Stimulated activated naive CD8-positive, alpha-beta T cell treated with anti-CD3 and anti-CD28 coated beads, Interleukin-15, amount 100 ng/mL, for 72 hours (primary cell): ENCODE measurements at regions not wholly inside any gene's neighbourhood (a gene's known extent, or its start where the extent isn't known, plus 50 kb on each side); places are given as distances from the start of the nearest gene placed in this dataset.
A peak's percentile ranks its signal among the peaks of the same experiment; 100 is the strongest.

Source experiments
- ATAC-seq: fragments of 150-1000 bp; cut with Tn5 transposase; 2 replicates; pipeline ENCODE4 v1.10.0; 2021; ENCODE audit warnings: mild to moderate bottlenecking, moderate library complexity
- DNase-seq, 2 donors: peaks; one replicate each; pipeline ENCODE4 v3.0.0; 2021 to 2022
- H3K27ac Mint-ChIP-seq, 2 donors: one replicate each; pipeline ENCODE4 v1.8.0; 2022; ENCODE audit warnings: mild to moderate bottlenecking in 2 of 2, mixed read lengths in 2 of 2, moderate library complexity in 2 of 2
- H3K27me3 Mint-ChIP-seq: one replicate; pipeline ENCODE4 v1.8.0; 2022; ENCODE audit warnings: mixed read lengths
- H3K4me1 Mint-ChIP-seq: one replicate; pipeline ENCODE4 v1.8.0; 2022; ENCODE audit warnings: mild to moderate bottlenecking, mixed read lengths
- H3K4me3 Mint-ChIP-seq, 2 donors: one replicate each; pipeline ENCODE4 v1.8.0; 2022; ENCODE audit warnings: mild to moderate bottlenecking in 2 of 2, mixed read lengths in 2 of 2, moderate library complexity in 1 of 2
- H3K9me3 Mint-ChIP-seq, 2 donors: one replicate each; pipeline ENCODE4 v1.8.0; 2022; ENCODE audit warnings: mixed read lengths in 2 of 2

GRCh38 chr2:226680719-226681118 lies 118.9 kb downstream of the IRS1 start:
- Mint-ChIP-seq H3K9me3 (no peaks in the 10 kb centered on the region), H3K4me1 (no peaks in the 10 kb centered on the region), H3K27ac (no peak overlapping the region), H3K27me3 (no peaks in the 10 kb centered on the region), H3K4me3 (no peak overlapping the region)
- DNase-seq (no peak), ATAC-seq (no peak)

- no peak overlapping the region for H3K4me3 Mint-ChIP-seq
- no peaks in the 10 kb centered on the region for H3K4me1 Mint-ChIP-seq
- DNase-seq (no peak), ATAC-seq (no peak)
- peaks cover 4% of the 10 kb centered on the region for H3K27me3 Mint-ChIP-seq
- H3K9me3 Mint-ChIP-seq, result no peaks in the 10 kb centered on the region
- H3K27ac Mint-ChIP-seq, result no peak overlapping the region
Measured at GRCh38 chr2:226679389-226680065, 120.1 kb downstream of the IRS1 start.

DNA sequence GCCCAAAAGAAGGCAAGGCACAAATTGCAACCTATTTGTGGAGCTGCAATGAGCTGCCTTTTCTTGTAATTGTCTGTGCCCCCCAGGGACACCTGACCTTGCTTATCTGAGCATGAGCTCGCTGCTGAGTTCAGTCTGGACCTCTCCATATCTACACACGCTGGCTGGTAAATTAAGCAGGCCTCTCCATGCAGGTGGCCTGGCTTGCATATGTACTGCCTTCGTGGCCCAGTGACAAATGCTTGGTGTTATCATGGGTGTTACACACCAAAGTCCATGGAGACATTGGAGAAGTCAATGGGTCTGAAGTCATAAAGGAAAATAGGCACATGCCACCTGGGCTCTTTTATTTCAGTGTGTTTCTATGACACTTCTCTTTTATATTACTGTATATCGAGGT lies 121.2 kb downstream of the IRS1 start:
- DNase-seq (no peak), ATAC-seq (no peak)
- H3K4me3 Mint-ChIP-seq, result no peak overlapping the region
- H3K9me3 Mint-ChIP-seq, result peaks cover 0 to 2% of the 10 kb centered on the region in 2 donors
- peaks cover 1% of the 10 kb centered on the region for H3K4me1 Mint-ChIP-seq
- peaks cover 15% of the 10 kb centered on the region for H3K27me3 Mint-ChIP-seq
- peak overlapping the region in 1 of 2 donors; percentile 38 for H3K27ac Mint-ChIP-seq

DNA sequence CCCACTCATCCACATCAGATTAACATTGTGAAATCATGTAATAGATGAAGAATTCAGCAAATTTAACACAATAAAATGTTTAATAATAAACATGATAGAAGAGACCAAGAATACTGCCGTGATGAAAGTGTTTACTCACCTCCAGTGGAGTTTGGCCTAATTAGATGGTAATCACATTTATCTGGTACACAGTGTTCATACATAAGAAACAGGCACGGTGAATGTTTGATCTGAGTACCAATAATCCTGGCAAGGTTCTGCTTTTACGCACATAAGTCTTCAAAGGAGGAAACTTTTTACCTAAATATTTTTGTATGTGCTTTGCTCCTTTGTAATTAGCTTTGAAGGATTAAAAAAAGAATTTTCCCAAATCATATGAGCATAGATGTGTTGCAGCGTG lies 122.5 kb downstream of the IRS1 start:
- peaks cover 5% of the 10 kb centered on the region for H3K4me1 Mint-ChIP-seq

GRCh38 chr2:226676618-226677017 lies 123.0 kb downstream of the IRS1 start:
- Mint-ChIP-seq H3K4me1 (peaks cover 5% of the 10 kb centered on the region), H3K27me3 (peaks cover 19% of the 10 kb centered on the region), H3K9me3 (peaks cover 0 to 7% of the 10 kb centered on the region in 2 donors), H3K27ac (no peak overlapping the region), H3K4me3 (no peak overlapping the region)
- DNase-seq (no peak), ATAC-seq (no peak)

More for the DNA sequence above, 122.5 kb downstream of the IRS1 start:
- DNase-seq, result no peak
- no peak overlapping the region for H3K4me3 Mint-ChIP-seq
- ATAC-seq, result no peak
- peaks cover 19% of the 10 kb centered on the region for H3K27me3 Mint-ChIP-seq
- no peak overlapping the region for H3K27ac Mint-ChIP-seq
- H3K9me3 Mint-ChIP-seq, result peaks cover 0 to 7% of the 10 kb centered on the region in 2 donors

- H3K27me3 Mint-ChIP-seq, result peaks cover 31% of the 10 kb centered on the region
- peaks cover 5% of the 10 kb centered on the region for H3K4me1 Mint-ChIP-seq
- H3K9me3 Mint-ChIP-seq, result peaks cover 0 to 7% of the 10 kb centered on the region in 2 donors
- H3K4me3 Mint-ChIP-seq, result no peak overlapping the region
- ATAC-seq (no peak), DNase-seq (no peak)
- H3K27ac Mint-ChIP-seq, result no peak overlapping the region
Measured at GRCh38 chr2:226674123-226674522, 125.5 kb downstream of the IRS1 start.

- Mint-ChIP-seq H3K4me3 (no peak overlapping the region), H3K4me1 (peaks cover 5% of the 10 kb centered on the region), H3K27ac (peak overlapping the region in 1 of 2 donors; percentile 73), H3K9me3 (peaks cover 0 to 7% of the 10 kb centered on the region in 2 donors), H3K27me3 (peaks cover 34% of the 10 kb centered on the region)
- DNase-seq (no peak), ATAC-seq (no peak)
Measured at GRCh38 chr2:226673314-226673723, 126.3 kb downstream of the IRS1 start.

DNA sequence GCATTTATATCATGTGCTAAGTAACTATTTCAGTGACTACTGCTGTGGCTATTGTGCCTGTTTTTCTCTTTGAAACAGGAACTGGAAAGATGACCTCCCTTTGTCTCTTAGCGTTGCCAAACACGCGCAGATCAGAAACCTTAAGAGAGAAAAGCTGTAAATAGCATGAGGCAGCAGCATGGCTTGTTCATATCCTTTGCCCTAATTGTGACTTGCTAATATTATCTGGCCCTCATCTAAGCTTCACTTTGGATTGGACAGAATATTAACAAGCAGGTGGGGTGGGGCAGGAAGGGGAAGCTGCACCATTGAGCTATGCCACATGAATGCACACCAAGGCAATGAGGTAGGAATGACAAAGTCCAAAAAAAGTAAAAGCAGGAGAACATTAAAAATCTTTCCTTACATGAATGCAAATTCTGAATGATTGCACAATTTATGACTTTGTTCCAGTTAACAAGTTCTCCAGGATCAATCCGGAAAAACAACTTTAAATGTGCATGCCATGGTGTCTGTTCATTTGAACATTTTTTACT lies 128.4 kb downstream of the IRS1 start:
- peaks cover 34% of the 10 kb centered on the region for H3K27me3 Mint-ChIP-seq
- no peak overlapping the region for H3K27ac Mint-ChIP-seq
- H3K4me1 Mint-ChIP-seq, result peaks cover 5% of the 10 kb centered on the region
- H3K9me3 Mint-ChIP-seq, result peaks cover 0 to 7% of the 10 kb centered on the region in 2 donors
- DNase-seq (no peak), ATAC-seq (no peak)
- H3K4me3 Mint-ChIP-seq, result no peak overlapping the region

DNA sequence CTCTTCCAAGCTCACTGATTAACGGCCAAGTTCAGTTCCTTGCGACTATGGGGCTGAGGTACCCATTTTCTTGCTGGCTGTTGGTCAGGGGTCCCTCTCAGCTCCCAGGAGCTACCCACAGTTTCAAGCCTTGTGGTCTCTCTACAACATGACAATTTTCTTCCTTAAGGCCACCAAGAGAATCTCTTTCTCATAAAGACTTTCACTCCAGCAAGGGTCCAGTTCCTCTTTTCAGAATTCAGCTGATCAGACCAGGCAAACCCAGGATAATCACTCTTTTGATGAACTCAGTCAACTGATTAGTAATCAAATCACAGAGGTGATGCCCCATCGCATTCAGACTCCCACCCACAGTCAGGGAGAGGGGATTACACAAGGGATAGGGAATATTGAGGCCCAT lies 129.7 kb downstream of the IRS1 start:
- H3K4me3 Mint-ChIP-seq, result no peak overlapping the region
- H3K27me3 Mint-ChIP-seq, result peaks cover 41% of the 10 kb centered on the region
- DNase-seq, result no peak
- H3K27ac Mint-ChIP-seq, result no peak overlapping the region
- H3K4me1 Mint-ChIP-seq, result peaks cover 5% of the 10 kb centered on the region
- ATAC-seq, result no peak
- peaks cover 0 to 7% of the 10 kb centered on the region in 2 donors for H3K9me3 Mint-ChIP-seq

GRCh38 chr2:226669249-226669648 lies 130.4 kb downstream of the IRS1 start:
- DNase-seq (no peak), ATAC-seq (no peak)
- H3K4me3 Mint-ChIP-seq, result no peak overlapping the region
- peaks cover 0 to 7% of the 10 kb centered on the region in 2 donors for H3K9me3 Mint-ChIP-seq
- no peak overlapping the region for H3K27ac Mint-ChIP-seq
- H3K4me1 Mint-ChIP-seq, result peaks cover 5% of the 10 kb centered on the region
- peaks cover 41% of the 10 kb centered on the region for H3K27me3 Mint-ChIP-seq

GRCh38 chr2:226667736-226668135 lies 131.9 kb downstream of the IRS1 start:
- no peak overlapping the region for H3K4me3 Mint-ChIP-seq
- no peaks in the 10 kb centered on the region for H3K9me3 Mint-ChIP-seq
- H3K27ac Mint-ChIP-seq, result no peak overlapping the region
- H3K27me3 Mint-ChIP-seq, result peaks cover 31% of the 10 kb centered on the region
- DNase-seq, result no peak
- no peak for ATAC-seq
- no peaks in the 10 kb centered on the region for H3K4me1 Mint-ChIP-seq

GRCh38 chr2:226665306-226665831 lies 134.3 kb downstream of the IRS1 start:
- Mint-ChIP-seq H3K27ac (no peak overlapping the region), H3K4me3 (no peak overlapping the region), H3K27me3 (peaks cover 38% of the 10 kb centered on the region)

DNA sequence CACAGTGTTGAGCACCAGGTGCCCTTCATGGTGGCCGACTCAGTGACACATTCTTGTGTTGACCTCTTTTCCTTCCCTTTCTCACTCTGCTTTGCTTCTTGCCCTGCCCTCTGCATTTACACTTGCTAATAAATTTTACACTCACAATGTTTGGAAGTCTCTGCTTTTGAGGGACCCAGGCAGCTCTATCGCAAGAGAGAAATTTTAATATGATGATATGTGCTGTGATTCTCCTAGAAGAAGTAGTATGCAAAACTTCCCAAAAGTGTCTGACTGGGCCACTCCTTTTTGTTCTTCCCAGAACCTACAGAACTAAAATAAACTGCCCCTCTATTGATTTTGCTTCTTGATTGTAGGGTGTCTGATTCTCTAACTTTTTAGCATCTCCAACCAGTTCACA lies 135.0 kb downstream of the IRS1 start:
- H3K27me3 Mint-ChIP-seq, result peaks cover 31% of the 10 kb centered on the region
- no peaks in the 10 kb centered on the region for H3K9me3 Mint-ChIP-seq
- no peak overlapping the region for H3K4me3 Mint-ChIP-seq
- DNase-seq (no peak), ATAC-seq (no peak)
- no peak overlapping the region for H3K27ac Mint-ChIP-seq
- no peaks in the 10 kb centered on the region for H3K4me1 Mint-ChIP-seq

More at GRCh38 chr2:226665306-226665831, 134.3 kb downstream of the IRS1 start:
- no peaks in the 10 kb centered on the region for H3K9me3 Mint-ChIP-seq
- no peak for DNase-seq
- no peaks in the 10 kb centered on the region for H3K4me1 Mint-ChIP-seq
- ATAC-seq, result no peak

GRCh38 chr2:226664140-226664539 lies 135.5 kb downstream of the IRS1 start:
- ATAC-seq (no peak), DNase-seq (no peak)
- no peaks in the 10 kb centered on the region for H3K9me3 Mint-ChIP-seq
- no peaks in the 10 kb centered on the region for H3K4me1 Mint-ChIP-seq
- no peak overlapping the region for H3K27ac Mint-ChIP-seq
- H3K27me3 Mint-ChIP-seq, result peaks cover 26% of the 10 kb centered on the region
- H3K4me3 Mint-ChIP-seq, result no peak overlapping the region

DNA sequence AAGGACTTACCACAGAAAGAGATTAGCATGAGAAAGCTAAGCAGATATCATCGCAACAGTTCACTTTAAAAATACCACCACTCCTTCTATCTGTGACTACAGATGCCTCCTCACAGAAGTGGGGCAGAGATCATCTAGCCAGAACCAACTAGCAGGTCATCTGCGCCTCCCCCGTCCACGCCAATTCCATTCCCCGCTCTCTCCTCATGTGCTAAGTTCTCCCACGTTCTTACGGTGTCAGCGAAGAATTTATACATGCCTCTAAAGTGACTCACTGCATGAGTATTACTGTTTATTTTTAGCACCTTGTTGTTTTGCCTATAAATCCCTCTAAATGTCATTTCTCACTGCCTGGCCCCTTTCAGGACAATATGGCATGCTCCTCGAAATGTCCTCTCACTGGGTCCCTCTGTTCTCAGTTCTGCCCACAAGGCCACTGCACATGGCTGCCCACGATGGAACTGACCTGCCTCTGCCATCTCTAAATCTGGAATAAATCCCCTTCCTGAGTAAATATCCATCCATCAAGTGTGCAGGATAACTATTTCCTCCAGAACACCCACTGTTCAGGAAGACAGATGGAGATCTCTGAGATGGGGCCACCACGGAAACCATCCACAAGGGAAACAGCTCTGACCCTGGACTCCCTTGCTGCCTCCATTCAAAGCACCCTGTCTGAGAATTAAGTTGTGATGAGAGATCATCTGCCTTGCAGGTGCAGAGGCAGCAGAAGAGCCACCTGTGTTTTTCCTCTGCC lies 137.7 kb downstream of the IRS1 start:
- peak overlapping the region in 1 of 2 donors; percentile 84 for H3K27ac Mint-ChIP-seq
- no peaks in the 10 kb centered on the region for H3K9me3 Mint-ChIP-seq
- peaks cover 23% of the 10 kb centered on the region for H3K27me3 Mint-ChIP-seq
- H3K4me3 Mint-ChIP-seq, result no peak overlapping the region
- no peak for ATAC-seq
- DNase-seq, result no peak
- no peaks in the 10 kb centered on the region for H3K4me1 Mint-ChIP-seq

DNA sequence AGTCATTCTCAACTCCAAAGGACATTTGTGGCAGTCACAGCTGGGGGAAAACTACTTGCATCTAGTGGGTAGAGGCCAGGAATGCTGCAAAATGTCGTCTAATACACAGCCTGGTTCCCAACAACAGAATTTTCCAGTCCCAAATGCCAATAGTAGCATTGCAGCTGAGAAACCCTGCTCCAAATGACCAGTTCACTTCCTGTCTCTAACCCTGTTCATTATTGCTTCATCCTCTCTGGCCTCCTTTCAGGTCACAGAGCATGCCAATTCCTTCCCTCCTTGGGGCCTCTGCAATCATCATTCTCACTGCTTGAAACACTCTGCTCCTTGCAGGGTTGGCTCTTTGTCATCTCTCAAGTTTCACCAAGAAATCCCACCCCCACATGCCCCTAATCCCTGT lies 139.1 kb downstream of the IRS1 start:
- Mint-ChIP-seq H3K4me3 (no peak overlapping the region), H3K27ac (no peak overlapping the region), H3K27me3 (peaks cover 22% of the 10 kb centered on the region), H3K9me3 (no peaks in the 10 kb centered on the region), H3K4me1 (no peaks in the 10 kb centered on the region)
- ATAC-seq (peak; percentile 43), DNase-seq (no peak)
